OCI-LY1 (cell line): ENCODE measurements at regions not wholly inside any gene's neighbourhood (a gene's known extent, or its start where the extent isn't known, plus 50 kb on each side); places are given as distances from the start of the nearest gene placed in this dataset.

ENCODE experiments used
- H2AFZ ChIP-seq: fragments of 200-600 bp; sonication (generic), shearing (Covaris generic); 2 replicates; pipeline ENCODE4 v1.6.0; 2014; ENCODE audit warnings: antibody characterized with exemption, mild to moderate bottlenecking, low read length
- H3F3A ChIP-seq: fragments of 200-600 bp; sonication (generic), shearing (Covaris generic); 2 replicates; pipeline ENCODE4 v1.6.0; 2014; ENCODE audit warnings: mild to moderate bottlenecking, antibody characterized with exemption, low read length, moderate library complexity; ENCODE audit not compliant: insufficient read depth
- H3K27ac ChIP-seq: fragments of 200-600 bp; sonication (generic); 2 replicates; pipeline ENCODE4 v1.5.1; 2014; ENCODE audit warnings: low read length, mixed run types, mild to moderate bottlenecking, low read depth; ENCODE audit not compliant: poor library complexity, severe bottlenecking
- H3K27me3 ChIP-seq: fragments of 200-600 bp; sonication (generic); 2 replicates; pipeline ENCODE4 v1.6.0; 2014; ENCODE audit warnings: antibody characterized with exemption, mild to moderate bottlenecking, low read length, moderate library complexity; ENCODE audit not compliant: insufficient read depth
- H3K36me3 ChIP-seq: fragments of 200-600 bp; sonication (generic); 2 replicates; pipeline ENCODE4 v1.6.1; 2014; ENCODE audit warnings: mild to moderate bottlenecking, antibody characterized with exemption, low read length, moderate library complexity, mixed read lengths; ENCODE audit not compliant: insufficient read depth
- H3K4me1 ChIP-seq: fragments of 200-600 bp; sonication (generic); 2 replicates; pipeline ENCODE4 v1.5.1; 2014; ENCODE audit warnings: mild to moderate bottlenecking, low read length, moderate library complexity; ENCODE audit not compliant: insufficient read depth, severe bottlenecking
- H3K4me2 ChIP-seq: fragments of 200-600 bp; sonication (generic), shearing (Covaris generic); 2 replicates; pipeline ENCODE4 v1.6.1; 2014; ENCODE audit warnings: low read length
- H3K4me3 ChIP-seq: fragments of 200-600 bp; sonication (generic); 2 replicates; pipeline ENCODE4 v1.5.1; 2014; ENCODE audit warnings: low read length, low read depth, mild to moderate bottlenecking, mixed read lengths; ENCODE audit not compliant: poor library complexity, severe bottlenecking
- H3K79me2 ChIP-seq: fragments of 200-600 bp; shearing (Covaris generic); 2 replicates; pipeline ENCODE4 v1.6.1; 2016; ENCODE audit warnings: mixed run types, low read length, mixed read lengths; ENCODE audit not compliant: insufficient read depth
- H3K9ac ChIP-seq: fragments of 200-600 bp; sonication (generic), shearing (Covaris generic); 2 replicates; pipeline ENCODE4 v1.6.1; 2014; ENCODE audit warnings: mild to moderate bottlenecking, low read length, mixed read lengths
- H3K9me2 ChIP-seq: fragments of 200-600 bp; sonication (generic), shearing (Covaris generic); 2 replicates; pipeline ENCODE4 v1.6.1; 2014; ENCODE audit warnings: low read depth, mild to moderate bottlenecking, low read length, mixed read lengths
- H3K9me3 ChIP-seq: fragments of 200-600 bp; shearing (Covaris generic); 2 replicates; pipeline ENCODE4 v1.6.1; 2014; ENCODE audit warnings: low read length, mixed read lengths
- H4K20me1 ChIP-seq: fragments of 200-600 bp; sonication (generic), shearing (Covaris generic); 2 replicates; pipeline ENCODE4 v1.6.0; 2016; ENCODE audit warnings: mild to moderate bottlenecking, low read length; ENCODE audit not compliant: insufficient read depth
- EZH2 ChIP-seq: fragments of 200-600 bp; sonication (generic), shearing (Covaris generic); IDR thresholded peaks from 2 replicates; pipeline ENCODE4 v1.8.0; 2017; ENCODE audit warnings: borderline replicate concordance, mixed run types, mild to moderate bottlenecking, antibody characterized with exemption, low read length, moderate library complexity, mixed read lengths
- TF ChIP-seq, protein P1 (sequence below): fragments of 200-600 bp; sonication (generic), shearing (Covaris generic); IDR thresholded peaks from 2 replicates; pipeline ENCODE4 v1.5.1; 2017; ENCODE audit warnings: mild to moderate bottlenecking, antibody characterized with exemption, low read length, moderate library complexity, mixed read lengths

DNA sequence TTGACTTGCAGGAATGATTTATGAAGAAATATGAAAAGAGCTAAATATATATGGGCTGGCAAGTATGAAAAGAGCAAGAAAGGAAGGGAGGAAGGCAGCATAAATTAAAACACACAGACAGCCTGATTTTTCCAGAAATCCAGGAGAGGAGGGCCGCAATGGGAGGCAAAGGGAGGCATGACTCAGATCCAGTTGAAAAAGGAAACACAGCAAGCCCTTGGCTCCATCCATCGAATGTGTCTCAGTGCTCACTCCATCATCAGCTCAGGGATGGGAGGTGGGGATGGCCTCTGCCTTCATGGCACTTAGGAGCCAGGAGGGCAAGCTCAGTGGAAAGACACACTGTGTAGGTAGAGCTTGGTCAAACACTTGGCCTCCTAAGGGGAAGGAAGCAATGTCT, 75.7 kb upstream of the PDZD8 start:
- no peak overlapping the region for H3K27ac ChIP-seq
- H3K36me3 ChIP-seq: no peaks in the 10 kb centered on the region
- TF ChIP-seq EZH2: no peak
- TF ChIP-seq, protein P1, sequence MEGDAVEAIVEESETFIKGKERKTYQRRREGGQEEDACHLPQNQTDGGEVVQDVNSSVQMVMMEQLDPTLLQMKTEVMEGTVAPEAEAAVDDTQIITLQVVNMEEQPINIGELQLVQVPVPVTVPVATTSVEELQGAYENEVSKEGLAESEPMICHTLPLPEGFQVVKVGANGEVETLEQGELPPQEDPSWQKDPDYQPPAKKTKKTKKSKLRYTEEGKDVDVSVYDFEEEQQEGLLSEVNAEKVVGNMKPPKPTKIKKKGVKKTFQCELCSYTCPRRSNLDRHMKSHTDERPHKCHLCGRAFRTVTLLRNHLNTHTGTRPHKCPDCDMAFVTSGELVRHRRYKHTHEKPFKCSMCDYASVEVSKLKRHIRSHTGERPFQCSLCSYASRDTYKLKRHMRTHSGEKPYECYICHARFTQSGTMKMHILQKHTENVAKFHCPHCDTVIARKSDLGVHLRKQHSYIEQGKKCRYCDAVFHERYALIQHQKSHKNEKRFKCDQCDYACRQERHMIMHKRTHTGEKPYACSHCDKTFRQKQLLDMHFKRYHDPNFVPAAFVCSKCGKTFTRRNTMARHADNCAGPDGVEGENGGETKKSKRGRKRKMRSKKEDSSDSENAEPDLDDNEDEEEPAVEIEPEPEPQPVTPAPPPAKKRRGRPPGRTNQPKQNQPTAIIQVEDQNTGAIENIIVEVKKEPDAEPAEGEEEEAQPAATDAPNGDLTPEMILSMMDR: no peak
- no peak overlapping the region for H3K4me3 ChIP-seq
- H4K20me1 ChIP-seq: no peaks in the 10 kb centered on the region
- H3K9me3 ChIP-seq: peaks cover 8% of the 10 kb centered on the region
- no peaks in the 10 kb centered on the region for H3K9me2 ChIP-seq
- H3K9ac ChIP-seq: no peak overlapping the region
- H2AFZ ChIP-seq: no peak overlapping the region
- no peaks in the 10 kb centered on the region for H3F3A ChIP-seq
- H3K4me2 ChIP-seq: no peak overlapping the region
- H3K27me3 ChIP-seq: no peaks in the 10 kb centered on the region
- H3K4me1 ChIP-seq: no peaks in the 10 kb centered on the region
- H3K79me2 ChIP-seq: no peaks in the 10 kb centered on the region

DNA sequence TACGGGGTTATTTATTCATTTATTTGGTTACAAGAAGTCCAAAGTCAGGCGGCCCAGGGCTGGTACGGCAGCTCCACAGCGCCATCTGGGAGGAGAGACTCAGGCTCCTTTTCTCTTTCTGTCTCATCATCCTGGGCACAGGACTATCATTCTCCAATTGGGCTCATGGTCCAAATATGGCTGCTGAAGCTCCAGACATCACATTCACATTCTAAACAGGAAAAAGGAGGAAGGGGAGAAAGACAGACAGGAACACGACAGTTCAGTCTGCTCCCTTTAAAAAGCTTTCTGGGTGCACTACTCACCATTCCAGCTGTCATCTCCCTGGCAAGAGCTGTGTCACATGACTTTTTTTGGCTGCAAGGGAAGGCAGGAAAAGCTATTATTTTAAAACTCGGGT, 74.4 kb upstream of the PDZD8 start:
- Histone ChIP-seq H3K79me2 (no peaks in the 10 kb centered on the region), H3K4me1 (no peaks in the 10 kb centered on the region), H3K9me3 (peaks cover 8% of the 10 kb centered on the region), H2AFZ (no peak overlapping the region), H3F3A (no peaks in the 10 kb centered on the region), H3K9ac (no peak overlapping the region), H3K4me3 (no peak overlapping the region), H3K27ac (no peak overlapping the region), H4K20me1 (no peaks in the 10 kb centered on the region), H3K36me3 (no peaks in the 10 kb centered on the region), H3K9me2 (no peaks in the 10 kb centered on the region), H3K27me3 (no peaks in the 10 kb centered on the region), H3K4me2 (no peak overlapping the region)
- TF ChIP-seq, protein P1: 0 out of 2 replicates have a peak, but pooled peaks have one; percentile 7
- no peak for TF ChIP-seq EZH2

DNA sequence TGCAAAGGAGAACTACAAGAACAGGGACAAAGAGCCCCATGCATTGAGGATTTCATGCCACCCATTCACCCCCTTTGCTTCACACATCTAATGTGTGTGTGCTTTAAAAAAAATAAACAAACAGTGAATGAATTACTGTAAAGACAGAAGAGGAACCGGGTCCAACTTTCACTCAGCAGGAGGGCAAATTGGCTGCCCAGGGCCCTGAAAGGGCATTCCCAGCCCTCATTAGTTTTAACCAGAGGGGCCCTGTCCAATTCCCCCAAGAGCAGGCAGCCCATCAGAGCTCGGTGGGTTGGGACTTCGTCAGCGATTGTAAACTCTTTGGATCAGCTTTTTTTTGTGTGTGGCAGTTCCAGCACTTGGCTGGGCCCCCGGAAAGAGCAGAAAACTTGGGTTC, 73.6 kb upstream of the PDZD8 start:
- TF ChIP-seq EZH2: no peak
- TF ChIP-seq, protein P1: no peak
- no peak overlapping the region for H3K9ac ChIP-seq
- no peaks in the 10 kb centered on the region for H3K36me3 ChIP-seq
- H3K4me1 ChIP-seq: no peaks in the 10 kb centered on the region
- peaks cover 8% of the 10 kb centered on the region for H3K9me3 ChIP-seq
- no peaks in the 10 kb centered on the region for H3K79me2 ChIP-seq
- H3K27me3 ChIP-seq: no peaks in the 10 kb centered on the region
- H3K27ac ChIP-seq: no peak overlapping the region
- H4K20me1 ChIP-seq: no peaks in the 10 kb centered on the region
- no peak overlapping the region for H3K4me3 ChIP-seq
- no peak overlapping the region for H2AFZ ChIP-seq
- no peak overlapping the region for H3K4me2 ChIP-seq
- H3F3A ChIP-seq: no peaks in the 10 kb centered on the region
- no peaks in the 10 kb centered on the region for H3K9me2 ChIP-seq
